HEK293T (cell line): ENCODE measurements at regions not wholly inside any gene's neighbourhood (a gene's known extent, or its start where the extent isn't known, plus 50 kb on each side); places are given as distances from the start of the nearest gene placed in this dataset.

Experiments used
- CTCF ChIA-PET: fragments of 350-600 bp; formaldehyde crosslinking; extraction: SDS; loops from one replicate; lab custom pipeline; 2021; ENCODE audit warnings: antibody characterized with exemption, inconsistent platforms; lab: Yijun Ruan, JAX
- POLR2A ChIA-PET: fragments of 350-600 bp; formaldehyde crosslinking; extraction: SDS; loops from one replicate; lab custom pipeline; 2020; ENCODE audit warnings: antibody characterized with exemption, inconsistent platforms; lab: Yijun Ruan, JAX
- DNase-seq: peaks from one replicate; pipeline ENCODE4 v3.0.0; 2012; ENCODE audit warnings: mixed read lengths; ENCODE audit errors: extremely low spot score
- ARNT ChIP-seq: fragments of 450-650 bp; IDR thresholded peaks from 2 replicates; pipeline ENCODE4 v1.6.1; 2017; ENCODE audit warnings: mild to moderate bottlenecking
- BHLHE40 ChIP-seq: fragments of 450-650 bp; IDR thresholded peaks from 2 replicates; pipeline ENCODE4 v1.6.1; 2016; ENCODE audit warnings: mild to moderate bottlenecking, moderate library complexity, borderline replicate concordance
- CTBP1 ChIP-seq: fragments of 450-650 bp; IDR thresholded peaks from 2 replicates; pipeline ENCODE4 v1.6.1; 2016; ENCODE audit warnings: borderline replicate concordance
- ELF4 ChIP-seq: fragments of 450-650 bp; IDR thresholded peaks from 2 replicates; pipeline ENCODE4 v1.6.1; 2017; ENCODE audit warnings: antibody characterized with exemption
- FOXA1 ChIP-seq: fragments of 450-650 bp; IDR thresholded peaks from 2 replicates; pipeline ENCODE4 v1.6.1; 2016; ENCODE audit warnings: mild to moderate bottlenecking
- FOXK2 ChIP-seq: fragments of 450-650 bp; IDR thresholded peaks from 2 replicates; pipeline ENCODE4 v1.6.1; 2016; ENCODE audit warnings: mild to moderate bottlenecking
- FOXM1 ChIP-seq: fragments of 450-650 bp; IDR thresholded peaks from 2 replicates; pipeline ENCODE4 v1.6.1; 2017; ENCODE audit warnings: mild to moderate bottlenecking, borderline replicate concordance
- HDGF ChIP-seq: fragments of 450-650 bp; IDR thresholded peaks from 2 replicates; pipeline ENCODE4 v1.6.1; 2017; ENCODE audit warnings: antibody characterized with exemption, borderline replicate concordance
- L3MBTL2 ChIP-seq: fragments of 450-650 bp; conservative IDR thresholded peaks from 2 replicates; pipeline ENCODE4 v1.6.1; 2016; ENCODE audit warnings: mild to moderate bottlenecking
- LEF1 ChIP-seq: fragments of 450-650 bp; IDR thresholded peaks from 2 replicates; pipeline ENCODE4 v1.6.1; 2017; ENCODE audit warnings: mild to moderate bottlenecking, borderline replicate concordance
- NFRKB ChIP-seq: fragments of 450-650 bp; IDR thresholded peaks from 2 replicates; pipeline ENCODE4 v1.6.1; 2016; ENCODE audit warnings: mild to moderate bottlenecking, moderate library complexity
- PKNOX1 ChIP-seq: fragments of 450-650 bp; IDR thresholded peaks from 2 replicates; pipeline ENCODE4 v1.6.1; 2016
- SP1 ChIP-seq: fragments of 450-650 bp; IDR thresholded peaks from 2 replicates; pipeline ENCODE4 v1.6.1; 2017
- SUZ12 ChIP-seq: fragments of 450-650 bp; IDR thresholded peaks from 2 replicates; pipeline ENCODE4 v1.6.1; 2016; ENCODE audit warnings: mild to moderate bottlenecking
- TARDBP ChIP-seq: fragments of 450-650 bp; IDR thresholded peaks from 2 replicates; pipeline ENCODE4 v1.6.1; 2016
- ZNF384 ChIP-seq: fragments of 450-650 bp; IDR thresholded peaks from 2 replicates; pipeline ENCODE4 v1.6.1; 2016

GRCh38 chr14:97428808-97429440 lies 631.7 kb downstream of the VRK1 start:
- DNase-seq = no peak
- TF ChIP-seq SP1 (no peak), SUZ12 (no peak), FOXM1 (no peak), LEF1 (no peak), NFRKB (no peak), PKNOX1 (no peak), TARDBP (no peak), HDGF (no peak), FOXA1 (no peak), L3MBTL2 (no peak), BHLHE40 (no peak), FOXK2 (no peak), ELF4 (no peak), ARNT (no peak), CTBP1 (no peak), ZNF384 (no peak)
- CTCF ChIA-PET = no interaction called here
- POLR2A ChIA-PET = no interaction called here

- ChIA-PET POLR2A (no interaction called here), CTCF (no interaction called here)
- TF ChIP-seq ARNT (no peak), ZNF384 (no peak), SUZ12 (no peak), CTBP1 (no peak)
- no peak for DNase-seq
These were observed 635.4 kb downstream of the VRK1 start for GRCh38 chr14:97432586-97432985.

GRCh38 chr14:97441740-97442362 lies 644.7 kb downstream of the VRK1 start:
- POLR2A ChIA-PET = no interaction called here
- no peak for DNase-seq

GRCh38 chr14:97442363-97442762 lies 645.2 kb downstream of the VRK1 start:
- TF ChIP-seq SP1 (no peak), FOXK2 (no peak), BHLHE40 (no peak), ARNT (no peak), L3MBTL2 (no peak), FOXA1 (no peak), ZNF384 (no peak), LEF1 (no peak), NFRKB (no peak), TARDBP (no peak), PKNOX1 (no peak), FOXM1 (no peak)
- DNase-seq = no peak
- ChIA-PET CTCF (no interaction called here), POLR2A (no interaction called here)

More at GRCh38 chr14:97441740-97442362, 644.7 kb downstream of the VRK1 start:
- CTCF ChIA-PET = no interaction called here
- no peak for TF ChIP-seq FOXM1
- no peak for TF ChIP-seq SUZ12
- no peak for TF ChIP-seq FOXK2
- TF ChIP-seq NFRKB = no peak
- TF ChIP-seq HDGF = no peak
- TF ChIP-seq PKNOX1 = no peak
- TF ChIP-seq FOXA1 = no peak
- TF ChIP-seq ZNF384 = no peak
- TF ChIP-seq ARNT = no peak
- TF ChIP-seq CTBP1 = no peak
- no peak for TF ChIP-seq BHLHE40
- no peak for TF ChIP-seq ELF4
- TF ChIP-seq SP1 = no peak
- TF ChIP-seq LEF1 = no peak
- TF ChIP-seq L3MBTL2 = no peak
- no peak for TF ChIP-seq TARDBP

- TF ChIP-seq NFRKB = no peak
- no peak for TF ChIP-seq LEF1
- no peak for TF ChIP-seq SP1
- TF ChIP-seq ELF4 = no peak
- TF ChIP-seq L3MBTL2 = no peak
- TF ChIP-seq FOXA1 = no peak
- no peak for TF ChIP-seq SUZ12
- no peak for TF ChIP-seq TARDBP
- no peak for TF ChIP-seq FOXM1
- TF ChIP-seq PKNOX1 = no peak
- TF ChIP-seq HDGF = no peak
- TF ChIP-seq FOXK2 = no peak
- no peak for TF ChIP-seq ARNT
- TF ChIP-seq ZNF384 = no peak
- no peak for DNase-seq
- CTCF ChIA-PET = no interaction called here
- POLR2A ChIA-PET = no interaction called here
These were observed 646.2 kb downstream of the VRK1 start for GRCh38 chr14:97443412-97443811.
